Common myeloid progenitor, CD34-positive (primary cell): ENCODE measurements at regions not wholly inside any gene's neighbourhood (a gene's known extent, or its start where the extent isn't known, plus 50 kb on each side); places are given as distances from the start of the nearest gene placed in this dataset.
"Not testable (repeated sequence)": the region's sequence is repeated elsewhere in the genome, so short reads cannot be mapped to it uniquely, and the experiment has no call there.

Source experiments
- CTCF ChIA-PET: fragments of 350-600 bp; sonication (Branson Sonifier 250); formaldehyde crosslinking; loops from one replicate; lab custom pipeline; 2021; ENCODE audit warnings: antibody characterized with exemption; lab: Charles Lee
- POLR2A ChIA-PET: fragments of 350-600 bp; sonication (Branson Sonifier 250); formaldehyde crosslinking; loops from one replicate; lab custom pipeline; 2021; ENCODE audit warnings: antibody characterized with exemption; lab: Charles Lee
- DNase-seq, 3 donors: peaks; one replicate each; pipeline versions ENCODE4 v3.0.0 to v3.0.0-alpha.2; 2013
- H3K27ac ChIP-seq, 2 experiments: 1 replicate in 1 of 2; 2 replicates in 1 of 2; pipeline ENCODE4 v1.7.0; 2013; ENCODE audit warnings: inconsistent platforms in 2 of 2, low read length in 2 of 2, mild to moderate bottlenecking in 2 of 2, low read depth in 1 of 2, moderate library complexity in 1 of 2; ENCODE audit not compliant: severe bottlenecking in 2 of 2, insufficient read depth in 1 of 2, poor library complexity in 1 of 2
- H3K27me3 ChIP-seq, 5 experiments: replicated peaks in 2 of 5; 1 replicate in 3 of 5; 2 replicates in 2 of 5; pipeline versions ENCODE4 v1.6.1 to v1.7.0; 2013; ENCODE audit warnings: low read length in 4 of 5, mild to moderate bottlenecking in 2 of 5, moderate library complexity in 2 of 5, inconsistent platforms in 1 of 5; ENCODE audit not compliant: insufficient read depth in 5 of 5, control insufficient read depth in 4 of 5
- H3K36me3 ChIP-seq, 4 experiments: 1 replicate in 2 of 4; 2 replicates in 2 of 4; pipeline versions ENCODE4 v1.6.1 to v1.7.0; 2013; ENCODE audit warnings: low read length in 3 of 4, control low read depth in 1 of 4, mild to moderate bottlenecking in 1 of 4; ENCODE audit not compliant: control insufficient read depth in 4 of 4, insufficient read depth in 4 of 4
- H3K4me1 ChIP-seq, 4 experiments: 1 replicate in 3 of 4; 2 replicates in 1 of 4; pipeline versions ENCODE4 v1.6.1 to v1.7.1; 2013; ENCODE audit warnings: low read length in 3 of 4, mild to moderate bottlenecking in 3 of 4, control low read depth in 1 of 4, inconsistent platforms in 1 of 4, moderate library complexity in 1 of 4; ENCODE audit not compliant: control insufficient read depth in 4 of 4, insufficient read depth in 4 of 4; ENCODE audit errors: control extremely low read depth in 1 of 4
- H3K4me3 ChIP-seq, 7 experiments: 1 replicate in 4 of 7; 2 replicates in 3 of 7; pipeline versions ENCODE4 v1.5.1 to v1.7.0; 2013; ENCODE audit warnings: mild to moderate bottlenecking in 7 of 7, low read length in 6 of 7, moderate library complexity in 6 of 7, inconsistent platforms in 2 of 7, low read depth in 2 of 7, control low read depth in 1 of 7; ENCODE audit not compliant: insufficient read depth in 4 of 7, control insufficient read depth in 1 of 7; ENCODE audit errors: extremely low read depth in 1 of 7
- H3K9me3 ChIP-seq, 5 experiments: 1 replicate in 4 of 5; 2 replicates in 1 of 5; pipeline versions ENCODE4 v1.6.1 to v1.7.1; 2013; ENCODE audit warnings: low read length in 4 of 5, mild to moderate bottlenecking in 2 of 5, inconsistent platforms in 1 of 5, low read depth in 1 of 5, moderate library complexity in 1 of 5; ENCODE audit not compliant: control insufficient read depth in 4 of 5, insufficient read depth in 2 of 5; ENCODE audit errors: control extremely low read depth in 1 of 5
- WGBS: methylation state at CpG from one replicate; pipeline ENCODE4 v1.1.5; 2013; ENCODE audit not compliant: insufficient coverage; 5-methylcytosine and 5-hydroxymethylcytosine counted together

GRCh38 chr6:134634966-134635365 is 314.9 kb downstream of the ALDH8A1 start:
- no peaks in the 10 kb centered on the region for H3K36me3 ChIP-seq
- CTCF ChIA-PET, result interaction anchor here (1.4 kb wide), 1 partner anchor 235 kb away, joined by 3 read pairs; no protein-coding TSS in a partner anchor
- DNase-seq, result no peak
- H3K4me1 ChIP-seq, result peaks cover 9 to 31% (median 13%) of the 10 kb centered on the region in 4 experiments
- H3K27me3 ChIP-seq, result peaks cover 0 to 19% (median 7%) of the 10 kb centered on the region in 5 experiments
- H3K27ac ChIP-seq, result no peak overlapping the region
- H3K4me3 ChIP-seq, result no peak overlapping the region
- peaks cover 0 to 2% (median 0%) of the 10 kb centered on the region in 5 experiments for H3K9me3 ChIP-seq
- POLR2A ChIA-PET, result no interaction called here
- 100% methylated on average over 1 of the region's 3 CpGs for WGBS

GRCh38 chr6:134634466-134634865 is 315.4 kb downstream of the ALDH8A1 start:
- Histone ChIP-seq H3K4me1 (peaks cover 9 to 31% (median 13%) of the 10 kb centered on the region in 4 experiments), H3K27me3 (peaks cover 0 to 19% (median 7%) of the 10 kb centered on the region in 5 experiments), H3K27ac (no peak overlapping the region), H3K4me3 (no peak overlapping the region), H3K9me3 (peaks cover 0 to 2% (median 0%) of the 10 kb centered on the region in 5 experiments), H3K36me3 (no peaks in the 10 kb centered on the region)
- ChIA-PET CTCF (no interaction called here), POLR2A (no interaction called here)
- no CpG with 5 or more reads among the region's 3 CpGs for WGBS
- no peak for DNase-seq

DNA sequence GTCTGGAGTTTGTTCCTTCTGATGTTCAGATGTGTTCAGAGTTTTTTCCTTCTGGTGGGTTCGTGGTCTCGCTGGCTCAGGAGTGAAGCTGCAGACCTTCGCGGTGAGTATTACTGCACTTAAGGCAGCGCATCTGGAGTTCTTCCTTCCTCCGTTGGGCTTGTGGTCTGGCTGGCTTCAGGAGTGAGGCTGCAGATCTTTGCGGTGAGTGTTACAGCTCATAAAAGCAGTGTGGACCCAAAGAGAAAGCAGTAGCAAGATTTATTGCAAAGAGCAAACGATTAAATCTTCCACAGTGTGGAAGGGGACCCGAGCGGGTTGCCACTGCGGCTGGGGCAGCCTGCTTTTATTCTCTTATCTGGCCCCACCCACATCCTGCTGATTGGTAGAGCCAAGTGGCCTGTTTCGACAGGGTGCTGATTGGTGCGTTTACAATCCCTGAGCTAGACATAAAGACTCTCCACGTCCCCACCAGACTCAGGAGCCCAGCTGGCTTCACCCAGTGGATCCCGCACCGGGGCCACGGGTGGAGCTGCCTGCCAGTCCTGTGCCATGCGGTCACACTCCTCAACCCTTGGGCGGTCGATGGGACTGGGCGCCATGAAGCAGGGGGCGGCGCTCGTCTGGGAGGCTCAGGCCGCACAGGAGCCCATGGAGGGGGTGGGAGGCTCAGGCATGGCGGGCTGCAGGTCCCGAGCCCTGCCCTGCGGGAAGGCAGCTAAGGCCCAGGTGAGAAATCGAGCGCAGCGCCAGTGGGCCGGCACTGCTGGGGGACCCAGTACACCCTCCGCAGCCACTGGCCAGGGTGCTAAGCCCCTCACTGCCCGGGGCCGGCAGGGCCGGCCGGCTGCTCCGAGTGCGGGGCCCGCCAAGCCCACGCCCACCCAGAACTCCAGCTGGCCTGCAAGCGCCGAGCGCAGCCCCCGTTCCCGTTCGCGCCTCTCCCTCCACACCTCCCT is 315.3 kb upstream of the SGK1 start:
- peak; percentile 96 to 100 (median 99) for DNase-seq
- POLR2A ChIA-PET, H3K36me3 ChIP-seq, H3K4me3 ChIP-seq, H3K27ac ChIP-seq, H3K9me3 ChIP-seq: not testable (repeated sequence)
- H3K27me3 ChIP-seq, result peaks cover 0 to 19% (median 7%) of the 10 kb centered on the region in 5 experiments
- 65% methylated on average over 30 of the region's 48 CpGs for WGBS
- CTCF ChIA-PET, result interaction anchor here (0.8 to 1.2 kb wide), 2 partner anchors 20 to 442 kb away, joined by 3 read pairs; no protein-coding TSS in a partner anchor
- peaks cover 9 to 31% (median 13%) of the 10 kb centered on the region in 4 experiments for H3K4me1 ChIP-seq

GRCh38 chr6:134632024-134632423 is 314.1 kb upstream of the SGK1 start:
- Histone ChIP-seq H3K36me3 (no peaks in the 10 kb centered on the region), H3K27ac (no peak overlapping the region), H3K4me3 (no peak overlapping the region), H3K4me1 (peaks cover 9 to 26% (median 13%) of the 10 kb centered on the region in 4 experiments), H3K27me3 (peaks cover 0 to 21% (median 7%) of the 10 kb centered on the region in 5 experiments), H3K9me3 (peaks cover 0 to 2% (median 0%) of the 10 kb centered on the region in 5 experiments)
- DNase-seq, result peak in 1 of 3 donors; percentile 39
- WGBS, result 81% methylated on average over 3 of the region's 4 CpGs
- CTCF ChIA-PET, result interaction anchor here (1.5 kb wide), 1 partner anchor 9 kb away, joined by 3 read pairs; no protein-coding TSS in a partner anchor
- POLR2A ChIA-PET, result no interaction called here

DNA sequence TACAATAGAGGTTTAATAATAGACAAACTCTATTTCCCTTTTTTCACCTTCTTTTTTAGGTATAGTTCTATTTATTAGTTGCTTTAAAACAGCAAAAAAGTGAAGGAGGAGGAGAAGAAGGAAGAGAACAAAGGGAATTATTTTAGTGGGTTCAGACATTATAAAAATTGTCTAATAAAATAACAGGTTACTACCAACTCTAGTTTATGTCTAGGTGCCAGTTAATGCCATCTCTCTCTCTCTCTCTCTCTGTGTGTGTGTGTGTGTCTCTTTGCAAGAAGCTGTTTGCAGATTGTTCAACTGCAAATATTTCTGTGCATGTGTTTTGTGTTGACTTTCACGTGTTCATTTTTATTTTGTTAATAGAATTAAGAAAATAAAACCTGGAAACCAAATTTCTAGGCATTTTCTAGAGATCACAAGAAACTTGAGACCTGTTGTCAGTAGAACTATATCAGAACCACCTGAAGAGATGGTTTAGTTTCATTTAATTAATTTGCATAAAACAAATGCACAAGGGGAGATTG is 313.5 kb upstream of the SGK1 start:
- H3K9me3 ChIP-seq, result peaks cover 0 to 2% (median 0%) of the 10 kb centered on the region in 5 experiments
- POLR2A ChIA-PET, result no interaction called here
- DNase-seq, result no peak
- H3K36me3 ChIP-seq, result no peaks in the 10 kb centered on the region
- no CpG with 5 or more reads among the region's 1 CpG for WGBS
- no peak overlapping the region for H3K4me3 ChIP-seq
- CTCF ChIA-PET, result interaction anchor here (1.5 kb wide), 1 partner anchor 8 kb away, joined by 3 read pairs; no protein-coding TSS in a partner anchor
- H3K4me1 ChIP-seq, result peaks cover 9 to 26% (median 13%) of the 10 kb centered on the region in 4 experiments
- H3K27ac ChIP-seq, result no peak overlapping the region
- peaks cover 0 to 21% (median 7%) of the 10 kb centered on the region in 5 experiments for H3K27me3 ChIP-seq

GRCh38 chr6:134630508-134631121 is 312.7 kb upstream of the SGK1 start:
- Histone ChIP-seq H3K27me3 (peaks cover 0 to 30% (median 11%) of the 10 kb centered on the region in 5 experiments), H3K4me1 (peaks cover 9 to 26% (median 13%) of the 10 kb centered on the region in 4 experiments), H3K36me3 (no peaks in the 10 kb centered on the region), H3K27ac (no peak overlapping the region), H3K4me3 (no peak overlapping the region), H3K9me3 (no peaks in the 10 kb centered on the region)
- 70% methylated on average over 6 of the region's 10 CpGs for WGBS
- CTCF ChIA-PET, result no interaction called here
- POLR2A ChIA-PET, result no interaction called here
- DNase-seq, result peak in 2 of 3 donors; percentile 29 to 36
